NCI-H1436 (cell line): ENCODE measurements at regions not wholly inside any gene's neighbourhood (a gene's known extent, or its start where the extent isn't known, plus 50 kb on each side); places are given as distances from the start of the nearest gene placed in this dataset.
"Not testable (repeated sequence)": the region's sequence is repeated elsewhere in the genome, so short reads cannot be mapped to it uniquely, and the experiment has no call there.

Experiments
- DNase-seq: peaks from one replicate; lab custom pipeline; 2025; lab: John Stamatoyannopoulos, UW

DNA sequence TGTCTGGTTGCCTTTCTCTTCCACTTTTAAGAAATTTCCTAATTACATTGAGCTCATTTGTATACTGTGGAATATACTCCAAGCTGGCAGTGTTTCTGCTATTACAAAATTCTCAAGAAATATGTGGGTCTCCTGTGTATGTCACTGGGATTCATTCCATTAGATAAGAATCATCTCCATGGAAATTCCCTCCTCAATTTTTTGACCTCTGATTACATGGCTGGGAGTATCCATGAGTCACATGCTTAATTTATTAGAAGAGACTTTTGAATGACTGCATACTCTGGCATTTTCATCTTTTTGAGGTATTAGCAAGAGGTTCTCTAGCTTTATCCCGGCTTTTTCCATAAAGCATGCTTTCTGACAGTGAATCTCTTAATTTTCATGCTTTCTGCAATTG is 665.5 kb upstream of the CNTNAP5 start:
- DNase-seq = no peak

DNA sequence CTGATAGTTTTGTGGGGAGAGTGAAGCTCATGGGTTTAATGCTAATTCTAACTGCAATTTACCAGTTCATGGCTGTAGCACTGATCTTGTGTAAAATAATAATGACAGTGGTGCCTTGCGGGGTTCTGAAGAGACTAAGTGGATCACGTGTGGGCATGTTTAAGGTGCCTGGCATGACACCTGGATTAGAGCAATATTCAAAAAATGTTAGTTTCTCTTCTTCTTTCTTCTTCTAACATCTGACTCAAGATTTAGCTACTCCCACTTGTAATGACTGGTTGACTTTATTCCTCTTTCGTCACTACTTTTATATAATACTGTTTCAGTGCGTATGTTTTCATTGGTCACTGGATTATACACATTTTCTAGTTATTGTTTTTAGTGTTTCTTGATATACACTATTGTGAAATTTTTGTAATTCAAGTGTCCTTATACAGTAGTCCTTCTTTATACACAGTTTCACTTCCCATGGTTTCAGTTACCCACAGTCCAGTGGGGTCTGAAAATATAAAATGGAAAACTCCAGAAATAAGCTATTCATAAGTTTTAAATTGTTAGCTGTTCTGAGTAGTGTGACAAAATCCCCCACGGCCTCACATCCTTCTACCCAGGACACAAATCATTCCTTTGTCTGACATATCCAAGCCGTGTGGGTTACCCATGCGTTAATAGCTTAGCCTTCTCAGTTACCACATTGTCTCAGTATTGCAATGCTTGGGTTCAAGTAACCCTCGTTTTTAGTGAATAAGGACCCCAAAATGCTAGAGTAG is 662.2 kb upstream of the CNTNAP5 start:
- no peak for DNase-seq

GRCh38 chr2:123363826-123364225 is 661.3 kb upstream of the CNTNAP5 start:
- DNase-seq = no peak

- no peak for DNase-seq
Observed at GRCh38 chr2:123364243-123364896, 660.7 kb upstream of the CNTNAP5 start.

- no peak for DNase-seq
Observed at GRCh38 chr2:123366239-123366837, 658.7 kb upstream of the CNTNAP5 start.

- DNase-seq = no peak
Observed at GRCh38 chr2:123370186-123370585, 654.9 kb upstream of the CNTNAP5 start.

DNA sequence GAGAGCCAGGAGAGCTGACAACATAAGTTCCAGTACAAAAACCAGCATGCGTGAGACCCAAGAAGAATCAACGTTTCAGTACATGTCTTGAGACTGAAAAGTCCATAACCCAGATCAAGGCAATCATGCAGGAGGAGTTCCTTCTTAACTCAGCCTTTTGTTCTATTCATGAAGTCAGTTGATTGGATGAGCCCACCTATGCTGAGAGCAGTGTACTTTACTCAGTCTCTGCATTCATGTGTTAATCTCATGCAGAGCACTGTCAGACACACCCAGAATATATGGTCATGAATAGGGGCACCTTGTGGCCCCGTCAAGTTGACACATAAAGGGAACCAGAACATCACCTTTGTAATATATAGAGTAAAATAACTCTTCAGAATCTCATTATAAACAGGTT is 653.6 kb upstream of the CNTNAP5 start:
- DNase-seq = no peak

GRCh38 chr2:123380370-123380935 is 644.6 kb upstream of the CNTNAP5 start:
- no peak for DNase-seq

DNA sequence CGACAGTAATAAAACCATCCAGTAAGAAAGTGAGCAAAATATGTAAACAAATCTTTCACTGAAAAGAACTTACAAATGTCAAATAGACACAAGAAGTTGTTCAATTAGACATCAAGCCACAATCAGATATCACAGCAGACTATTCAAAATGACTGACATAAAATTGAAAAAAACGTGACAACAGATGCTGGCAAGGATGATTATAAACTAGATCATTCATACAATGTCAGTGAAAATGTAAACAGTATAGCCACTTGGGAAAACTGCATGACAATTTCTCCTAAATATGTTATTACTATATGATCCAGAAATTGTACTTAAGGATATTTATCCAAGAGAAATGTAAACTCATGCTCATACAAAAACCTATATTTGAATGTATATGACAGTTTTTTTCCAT is 609.4 kb upstream of the CNTNAP5 start:
- no peak for DNase-seq

- no peak for DNase-seq
Observed at GRCh38 chr2:123419976-123420375, 605.1 kb upstream of the CNTNAP5 start.

DNA sequence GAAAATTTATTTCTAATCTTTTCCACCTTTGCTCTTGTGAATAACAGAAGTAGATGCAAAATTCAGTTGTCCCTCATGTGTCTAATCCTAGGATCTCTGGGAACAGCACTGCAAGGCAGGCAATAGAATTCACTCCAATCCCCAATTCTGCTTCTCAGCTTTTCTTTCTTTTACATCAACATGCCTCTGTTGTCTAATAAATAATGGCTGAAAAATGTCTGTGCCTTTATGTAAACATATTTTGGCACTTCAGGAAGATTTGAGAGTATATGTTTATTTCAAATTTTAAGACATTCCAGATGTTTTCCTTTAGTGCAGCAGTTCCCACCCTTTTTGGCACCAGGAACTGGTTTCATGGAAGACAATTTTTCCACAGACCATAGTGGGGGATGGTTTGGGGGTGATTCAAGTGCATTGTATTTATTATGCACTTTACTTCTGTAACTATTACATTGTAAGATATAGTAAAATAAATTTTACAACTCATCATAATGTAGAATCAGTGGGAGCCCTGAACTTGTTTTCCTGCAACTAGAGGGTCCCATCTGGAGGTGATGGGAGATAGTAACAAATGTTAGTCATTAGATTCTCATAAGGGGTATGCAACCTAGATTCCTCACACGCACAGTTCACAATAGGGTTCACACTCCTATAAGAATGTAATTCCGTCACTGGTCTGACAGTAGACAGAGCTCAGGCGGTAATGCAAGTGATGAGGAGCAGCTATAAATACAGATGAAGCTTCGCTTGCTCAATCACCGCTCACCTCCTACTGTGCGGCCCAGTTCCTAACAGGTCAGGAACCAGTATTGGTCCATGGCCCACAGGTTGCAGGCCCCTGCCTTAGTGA is 590.3 kb upstream of the CNTNAP5 start:
- no peak for DNase-seq

DNA sequence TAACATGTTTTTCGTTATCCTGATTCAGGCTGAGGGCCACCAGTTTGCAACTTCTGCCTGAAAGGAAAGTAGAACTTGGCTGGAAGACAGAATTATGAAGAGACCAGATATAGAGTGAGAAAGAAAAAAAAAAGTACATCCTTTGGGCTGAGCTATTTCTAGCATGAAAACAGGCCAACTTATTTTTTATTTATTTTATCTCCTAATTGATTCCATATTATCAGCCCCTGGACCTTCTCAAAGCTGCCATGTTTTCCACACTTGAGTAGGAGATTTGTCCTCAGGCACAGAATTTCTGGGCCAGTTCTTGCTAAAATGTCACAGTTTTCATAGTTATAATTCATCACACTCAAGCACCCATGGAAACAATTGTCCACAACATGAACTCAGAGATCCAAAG is 586.8 kb upstream of the CNTNAP5 start:
- DNase-seq = no peak

DNA sequence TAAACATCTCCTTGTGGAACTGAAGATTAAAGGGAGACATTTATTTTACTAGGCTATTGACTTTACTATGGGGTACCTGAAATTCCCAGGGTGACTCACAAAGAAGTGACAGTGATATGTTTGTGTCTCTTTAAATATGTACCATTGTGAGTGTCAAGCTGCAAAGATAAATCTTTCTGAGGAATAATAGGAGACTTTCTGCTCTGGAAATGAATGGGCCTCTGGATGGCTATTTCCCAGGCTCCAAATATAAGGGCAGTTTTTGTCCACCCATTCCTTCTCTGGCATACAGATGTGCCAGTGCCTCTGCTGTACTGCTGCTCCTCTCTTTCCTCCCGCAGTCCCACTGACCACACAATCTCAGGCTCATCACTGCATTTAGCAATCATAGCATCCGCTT is 586.4 kb upstream of the CNTNAP5 start:
- no peak for DNase-seq

DNA sequence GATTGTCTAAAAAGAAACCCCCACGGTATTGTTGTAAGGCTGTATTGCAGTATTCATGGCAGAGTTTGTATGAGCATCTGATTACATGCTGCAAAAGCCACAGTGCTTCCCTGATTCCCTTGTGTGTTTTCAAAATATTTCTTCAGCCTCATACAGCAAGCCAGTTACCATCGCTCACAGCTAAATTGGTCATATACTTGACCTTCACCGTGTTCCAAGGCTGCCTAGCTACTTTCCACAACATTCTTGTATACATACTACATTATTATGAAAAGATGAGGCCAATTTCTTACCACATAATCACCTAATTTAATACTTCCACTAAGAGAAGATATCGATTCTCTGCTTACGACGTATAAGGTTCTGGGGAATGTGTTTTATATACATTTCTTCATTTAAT is 576.3 kb upstream of the CNTNAP5 start:
- DNase-seq = no peak

DNA sequence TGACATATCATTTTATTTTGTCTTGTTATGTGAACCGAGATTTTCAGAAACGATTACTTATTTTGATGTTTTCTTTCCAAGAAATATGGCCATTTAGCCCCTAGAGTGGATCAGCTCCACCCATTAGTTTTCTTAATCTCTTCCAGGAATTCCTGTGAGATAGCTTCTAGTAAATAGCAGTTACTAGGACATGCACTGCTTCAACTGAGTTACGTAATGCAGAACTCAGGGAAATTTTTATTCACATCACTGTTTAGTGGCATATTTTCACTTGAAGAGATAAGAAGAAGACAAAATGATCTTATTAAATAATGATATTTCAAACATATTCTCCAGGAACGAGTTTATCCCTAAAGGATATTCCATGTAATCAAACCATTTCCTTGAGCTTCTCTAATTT is 573.5 kb upstream of the CNTNAP5 start:
- DNase-seq = no peak

- no peak for DNase-seq
Observed at GRCh38 chr2:123453046-123453700, 571.9 kb upstream of the CNTNAP5 start.

DNA sequence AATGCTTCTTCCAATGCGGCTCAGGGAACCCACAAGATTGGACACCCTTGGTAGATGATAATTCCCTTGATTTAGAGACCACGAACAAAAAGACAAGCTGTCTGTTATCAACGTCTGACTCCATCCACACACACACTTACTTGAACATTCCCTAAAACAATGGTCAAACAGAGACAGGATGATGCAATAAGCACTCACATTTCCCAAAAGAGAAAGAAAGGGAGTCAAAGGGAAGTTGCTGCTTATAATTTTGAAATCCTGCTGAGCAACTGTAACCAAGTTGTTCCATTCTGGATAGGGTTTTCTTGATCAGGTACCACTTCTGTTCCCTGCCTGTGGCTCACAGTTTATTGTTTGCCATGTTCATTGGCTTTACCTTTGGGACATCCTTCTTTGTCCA is 571.3 kb upstream of the CNTNAP5 start:
- no peak for DNase-seq

DNA sequence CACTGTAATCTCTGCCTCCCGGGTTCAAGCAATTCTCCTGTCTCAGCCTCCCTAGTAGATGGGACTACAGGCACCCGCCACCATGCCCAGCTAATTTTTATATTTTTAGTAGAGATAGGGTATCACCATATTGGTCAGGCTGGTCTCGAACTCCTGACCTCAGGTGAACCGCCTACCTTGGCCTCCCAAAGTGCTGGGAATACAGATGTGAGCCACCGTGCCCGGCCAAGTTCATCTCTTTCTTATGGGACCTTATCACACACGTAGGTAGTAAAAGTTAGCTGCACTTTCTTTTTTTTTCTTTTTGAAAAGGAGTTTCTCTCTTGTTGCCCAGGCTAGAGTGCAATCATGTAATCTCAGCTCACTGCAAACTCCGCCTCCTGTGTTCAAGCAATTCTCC is 569.9 kb upstream of the CNTNAP5 start:
- DNase-seq = not testable (repeated sequence)

DNA sequence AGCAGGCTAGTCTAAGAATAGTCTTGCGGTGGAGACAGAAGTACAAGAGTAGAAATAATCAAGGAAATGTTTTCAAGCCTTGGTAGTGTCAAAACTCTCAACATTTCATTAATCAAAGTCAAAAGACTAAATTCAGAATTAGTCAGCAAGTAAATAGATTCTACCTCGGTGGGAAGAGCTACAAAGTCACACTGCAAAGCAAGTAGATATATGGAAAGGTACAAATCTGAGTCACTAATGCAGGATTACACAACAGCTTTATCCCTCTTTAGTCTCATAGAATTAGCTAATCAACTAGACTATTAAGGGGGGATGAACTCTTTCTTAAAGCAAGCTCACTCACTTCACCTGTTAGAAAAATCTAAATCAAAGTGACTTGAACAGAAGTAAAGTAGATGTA is 568.7 kb upstream of the CNTNAP5 start:
- no peak for DNase-seq

DNA sequence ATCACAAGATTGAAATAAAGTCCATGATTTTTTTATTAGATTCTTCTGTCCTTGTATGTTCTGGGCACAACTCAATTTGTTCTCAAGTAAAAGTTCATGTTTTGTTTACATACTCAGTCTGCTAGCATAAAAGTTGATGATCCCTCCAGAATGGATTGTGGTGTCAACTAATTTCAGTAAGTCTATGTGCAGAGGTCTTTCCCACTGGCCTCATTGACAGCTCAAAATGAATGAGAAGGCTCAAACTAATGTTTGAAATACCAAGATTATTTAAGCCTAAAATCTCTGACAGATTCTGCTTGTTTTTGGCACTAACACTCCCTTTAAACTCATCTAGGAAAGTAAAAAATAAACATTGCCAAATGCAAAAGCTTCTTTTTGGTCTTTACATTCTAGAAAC is 561.2 kb upstream of the CNTNAP5 start:
- no peak for DNase-seq

- DNase-seq = no peak
Observed at GRCh38 chr2:123468071-123468470, 557.0 kb upstream of the CNTNAP5 start.

GRCh38 chr2:123481406-123481805 is 543.7 kb upstream of the CNTNAP5 start:
- no peak for DNase-seq
